Endothelial cell of umbilical vein (primary cell): ENCODE measurements at regions not wholly inside any gene's neighbourhood (a gene's known extent, or its start where the extent isn't known, plus 50 kb on each side); places are given as distances from the start of the nearest gene placed in this dataset.

ENCODE experiments used
- BruUV-seq: library from RNA; stranded (reverse); fragments of 400-500 nt; replicated peaks from 2 replicates; lab custom pipeline; 2021; lab: Mats Ljungman, UMichigan
- CTCF ChIA-PET: fragments of 300-600, 350-600 bp; sonication (Branson Sonifier 250); formaldehyde crosslinking; loops from one replicate; lab custom pipeline; 2021; ENCODE audit warnings: antibody characterized with exemption, inconsistent platforms; lab: Charles Lee
- POLR2A ChIA-PET: fragments of 300-600, 350-600 bp; sonication (Branson Sonifier 250); formaldehyde crosslinking; loops from one replicate; lab custom pipeline; 2021; ENCODE audit warnings: antibody characterized with exemption, inconsistent platforms; lab: Charles Lee
- DNase-seq: peaks from one replicate; pipeline ENCODE4 v3.0.0-alpha.2; 2011; ENCODE audit warnings: low read depth, low spot score
- FAIRE-seq: peaks from 2 replicates; lab custom pipeline; 2011; peaks lifted over from hg19 to GRCh38; lab: Jason Lieb, UNC
- H2AFZ ChIP-seq: 2 replicates; pipeline ENCODE4 v1.6.0; 2012; ENCODE audit warnings: low read depth, low read length, control low read depth, inconsistent platforms
- H3K27ac ChIP-seq: 2 replicates; pipeline ENCODE4 v1.5.1; 2011; ENCODE audit warnings: low read depth, mild to moderate bottlenecking, control low read depth, low read length, moderate library complexity; ENCODE audit not compliant: insufficient read depth
- H3K27me3 ChIP-seq, 2 experiments: 2 replicates each; pipeline versions ENCODE4 v1.6.0 to v1.6.1; 2011; ENCODE audit warnings: low read length in 2 of 2, mixed read lengths in 1 of 2; ENCODE audit not compliant: control insufficient read depth in 2 of 2, insufficient read depth in 2 of 2
- H3K36me3 ChIP-seq, 2 experiments: 2 replicates in 1 of 2; 3 replicates in 1 of 2; pipeline ENCODE4 v1.5.1; 2011; ENCODE audit warnings: low read length in 2 of 2, mild to moderate bottlenecking in 1 of 2, moderate library complexity in 1 of 2; ENCODE audit not compliant: control insufficient read depth in 2 of 2, insufficient read depth in 2 of 2; ENCODE audit errors: extremely low read depth in 1 of 2
- H3K4me1 ChIP-seq: 3 replicates; pipeline ENCODE4 v1.5.1; 2011; ENCODE audit warnings: mild to moderate bottlenecking, low read length; ENCODE audit not compliant: control insufficient read depth, insufficient read depth; ENCODE audit errors: extremely low read depth
- H3K4me2 ChIP-seq: 2 replicates; pipeline ENCODE4 v1.6.1; 2011; ENCODE audit warnings: low read length, control low read depth, mixed read lengths; ENCODE audit not compliant: insufficient read depth
- H3K4me3 ChIP-seq, 3 experiments: fragments of 200-600 bp in 1 of 3; sonication (generic), shearing (Covaris generic) in 1 of 3; replicated peaks in 1 of 3; 2 replicates each; pipeline ENCODE4 v1.5.1; 2011 to 2016; ENCODE audit warnings: control low read depth in 3 of 3, low read length in 3 of 3, mild to moderate bottlenecking in 2 of 3, inconsistent platforms in 1 of 3, low read depth in 1 of 3, moderate library complexity in 1 of 3; ENCODE audit not compliant: insufficient read depth in 1 of 3
- H3K79me2 ChIP-seq: 2 replicates; pipeline ENCODE4 v1.6.0; 2012; ENCODE audit warnings: low read length, inconsistent platforms; ENCODE audit not compliant: control insufficient read depth, insufficient read depth
- H3K9ac ChIP-seq: replicated peaks from 2 replicates; pipeline ENCODE3; 2011; ENCODE audit warnings: low read length, control low read depth; ENCODE audit not compliant: insufficient read depth; ENCODE audit errors: extremely low read depth
- H3K9me1 ChIP-seq: replicated peaks from 3 replicates; pipeline ENCODE4 v1.6.0; 2011; ENCODE audit warnings: mild to moderate bottlenecking, low read length; ENCODE audit not compliant: control insufficient read depth, insufficient read depth; ENCODE audit errors: extremely low read depth
- H3K9me3 ChIP-seq: replicated peaks from 2 replicates; pipeline ENCODE4 v1.5.1; 2012; ENCODE audit warnings: low read length, inconsistent platforms; ENCODE audit not compliant: control insufficient read depth, insufficient read depth
- H4K20me1 ChIP-seq: replicated peaks from 2 replicates; pipeline ENCODE3; 2011; ENCODE audit warnings: mild to moderate bottlenecking, low read length; ENCODE audit not compliant: control insufficient read depth, insufficient read depth; ENCODE audit errors: extremely low read depth
- EZH2 ChIP-seq: IDR thresholded peaks from 2 replicates; pipeline ENCODE4 v1.6.1; 2012; ENCODE audit warnings: borderline replicate concordance, low read depth, mild to moderate bottlenecking, moderate library complexity, low read length, inconsistent platforms; ENCODE audit not compliant: severe bottlenecking
- FOS ChIP-seq: IDR thresholded peaks from 2 replicates; pipeline ENCODE4 v1.6.1; 2011; ENCODE audit warnings: mild to moderate bottlenecking, low read length, moderate library complexity, borderline replicate concordance; ENCODE audit not compliant: insufficient read depth
- MYC ChIP-seq: IDR thresholded peaks from one replicate; pipeline ENCODE4 v1.6.1; 2011; ENCODE audit warnings: mild to moderate bottlenecking, low read depth, low read length
- POLR2A ChIP-seq: IDR thresholded peaks from 2 replicates; pipeline ENCODE4 v1.6.1; 2012; ENCODE audit warnings: low read depth, mild to moderate bottlenecking, control low read depth, low read length
- dilution Hi-C: fragments of 300-500 bp; cut with MboI; formaldehyde crosslinking; loops from one replicate; pipeline ENCODE4 v1.15.0; 2019; ENCODE audit warnings: low sequenced_read_pairs; ENCODE audit not compliant: extremely low pct_ligation_motif_present
- intact Hi-C: fragments of 100-400 bp; cut with micrococcal nuclease; formaldehyde crosslinking; loops from one replicate; pipeline ENCODE4 v1.10.0; 2022
- TF ChIP-seq, protein P1 (sequence below): IDR thresholded peaks from 2 replicates; pipeline ENCODE4 v1.6.1; 2011; ENCODE audit not compliant: insufficient read depth, insufficient read length

DNA sequence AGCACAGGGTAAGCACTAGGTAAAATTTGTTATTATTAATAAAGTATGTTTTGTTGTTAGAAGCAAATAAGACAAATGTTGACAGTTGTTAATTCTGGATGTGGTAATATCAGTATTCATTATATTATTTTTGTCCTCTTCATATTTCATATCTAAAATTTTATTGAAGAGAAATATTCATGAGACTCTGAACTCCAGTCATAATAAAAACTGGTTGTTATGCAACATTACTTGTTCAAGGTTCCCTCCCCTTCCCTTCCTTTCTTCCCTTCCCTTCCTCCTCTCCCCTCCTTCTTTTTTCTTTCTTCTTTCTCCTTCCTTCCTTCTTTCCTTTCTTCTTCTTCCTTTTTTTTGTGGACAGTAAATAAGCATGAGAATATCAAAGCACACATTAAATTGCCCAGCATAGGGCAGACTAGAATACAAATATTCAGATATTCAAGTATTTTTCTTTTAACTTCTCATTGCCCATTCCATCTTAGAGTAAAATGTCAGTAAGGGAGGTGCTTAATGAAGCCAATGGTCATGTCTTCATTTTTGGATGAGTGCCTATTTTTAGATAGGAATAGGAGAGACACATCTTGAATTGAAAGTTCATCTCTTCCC, 245.0 kb downstream of the INHBA start:
- Histone ChIP-seq H3K4me1 (no peaks in the 10 kb centered on the region), H3K79me2 (no peaks in the 10 kb centered on the region), H3K27me3 (no peaks in the 10 kb centered on the region), H3K9ac (no peak overlapping the region), H3K4me3 (no peak overlapping the region), H2AFZ (no peak overlapping the region), H3K27ac (no peak overlapping the region), H3K9me1 (no peaks in the 10 kb centered on the region), H3K4me2 (no peak overlapping the region), H3K36me3 (no peaks in the 10 kb centered on the region), H4K20me1 (no peaks in the 10 kb centered on the region), H3K9me3 (no peaks in the 10 kb centered on the region)
- POLR2A ChIA-PET, result no interaction called here
- CTCF ChIA-PET, result no interaction called here
- FAIRE-seq (no peak), DNase-seq (no peak)
- intact Hi-C loops (no loop called here), dilution Hi-C loops (no loop called here)
- TF ChIP-seq MYC (no peak), EZH2 (no peak), POLR2A (no peak)
- TF ChIP-seq, protein P1, sequence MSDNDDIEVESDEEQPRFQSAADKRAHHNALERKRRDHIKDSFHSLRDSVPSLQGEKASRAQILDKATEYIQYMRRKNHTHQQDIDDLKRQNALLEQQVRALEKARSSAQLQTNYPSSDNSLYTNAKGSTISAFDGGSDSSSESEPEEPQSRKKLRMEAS, result no peak
- no TSS peak for BruUV-seq

DNA sequence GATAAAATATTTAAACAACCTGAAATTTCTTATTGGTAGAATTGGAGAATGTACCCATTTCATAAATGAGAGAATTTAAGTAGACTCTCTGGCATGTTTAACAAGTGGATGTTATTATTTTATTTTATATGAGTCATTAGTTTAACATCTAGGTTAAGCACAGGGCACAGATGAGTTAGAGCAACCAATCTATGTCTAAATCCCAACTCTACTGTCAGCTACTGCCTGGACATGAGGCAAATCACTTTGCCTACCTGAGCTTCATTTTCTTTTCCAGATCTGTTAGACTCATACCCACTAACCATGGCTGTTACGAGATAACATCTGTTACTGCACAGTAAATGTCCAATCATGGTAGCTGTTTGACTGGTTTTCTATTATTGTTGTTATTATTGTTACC, 251.1 kb downstream of the INHBA start:
- Histone ChIP-seq H3K4me3 (no peak overlapping the region), H3K27ac (no peak overlapping the region), H3K4me2 (no peak overlapping the region), H3K9ac (no peak overlapping the region), H3K4me1 (no peaks in the 10 kb centered on the region), H3K79me2 (no peaks in the 10 kb centered on the region), H3K27me3 (no peaks in the 10 kb centered on the region), H3K9me3 (no peaks in the 10 kb centered on the region), H2AFZ (no peak overlapping the region), H4K20me1 (no peaks in the 10 kb centered on the region), H3K36me3 (no peaks in the 10 kb centered on the region), H3K9me1 (no peaks in the 10 kb centered on the region)
- dilution Hi-C loops, result no loop called here
- intact Hi-C loops, result no loop called here
- BruUV-seq, result no TSS peak
- CTCF ChIA-PET, result interaction anchor here (1.0 kb wide), 1 partner anchor 26 kb away, joined by 3 read pairs; no protein-coding TSS in a partner anchor
- TF ChIP-seq POLR2A (no peak), FOS (peak; percentile 33)
- FAIRE-seq (no peak), DNase-seq (peak; percentile 5)
- POLR2A ChIA-PET, result no interaction called here
